RWPE2 (cell line): ENCODE measurements at regions not wholly inside any gene's neighbourhood (a gene's known extent, or its start where the extent isn't known, plus 50 kb on each side); places are given as distances from the start of the nearest gene placed in this dataset.

Source experiments
- ATAC-seq: fragments of 200-7000 bp; cut with Tn5 transposase; 3 replicates; pipeline ENCODE4 v1.9.1; 2021; ENCODE audit warnings: low read depth
- DNase-seq: peaks from one replicate; pipeline ENCODE4 v3.0.0-alpha.2; 2020; ENCODE audit warnings: low spot score
- H3K27ac ChIP-seq: fragments of 450-650 bp; 2 replicates; pipeline ENCODE4 v1.5.1; 2017; ENCODE audit warnings: mild to moderate bottlenecking; ENCODE audit not compliant: poor library complexity, severe bottlenecking
- H3K27me3 ChIP-seq: fragments of 250-450 bp; sonication (Bioruptor Pico); 2 replicates; pipeline ENCODE4 v1.5.1; 2021; ENCODE audit warnings: mild to moderate bottlenecking, moderate library complexity; ENCODE audit not compliant: insufficient read depth, poor library complexity, severe bottlenecking
- H3K36me3 ChIP-seq: fragments of 250-450 bp; sonication (Bioruptor Pico); 2 replicates; pipeline ENCODE4 v1.5.1; 2020; ENCODE audit warnings: low read depth, mild to moderate bottlenecking, moderate library complexity
- H3K4me1 ChIP-seq: fragments of 250-450 bp; sonication (Bioruptor Pico); 2 replicates; pipeline ENCODE4 v1.5.1; 2021; ENCODE audit warnings: mild to moderate bottlenecking, moderate library complexity; ENCODE audit not compliant: insufficient read depth, poor library complexity, severe bottlenecking
- H3K4me3 ChIP-seq: fragments of 250-450 bp; sonication (Bioruptor Pico); 2 replicates; pipeline ENCODE4 v1.5.1; 2021; ENCODE audit warnings: mild to moderate bottlenecking, moderate library complexity; ENCODE audit not compliant: severe bottlenecking
- H3K9me3 ChIP-seq: fragments of 250-450 bp; sonication (Bioruptor Pico); 2 replicates; pipeline ENCODE4 v1.5.1; 2021; ENCODE audit warnings: mild to moderate bottlenecking, moderate library complexity; ENCODE audit not compliant: severe bottlenecking
- CTCF ChIP-seq: fragments of 450-650 bp; IDR thresholded peaks from one replicate; pipeline ENCODE4 v1.5.1; 2017; ENCODE audit warnings: mild to moderate bottlenecking, moderate library complexity; ENCODE audit not compliant: poor library complexity, severe bottlenecking

DNA sequence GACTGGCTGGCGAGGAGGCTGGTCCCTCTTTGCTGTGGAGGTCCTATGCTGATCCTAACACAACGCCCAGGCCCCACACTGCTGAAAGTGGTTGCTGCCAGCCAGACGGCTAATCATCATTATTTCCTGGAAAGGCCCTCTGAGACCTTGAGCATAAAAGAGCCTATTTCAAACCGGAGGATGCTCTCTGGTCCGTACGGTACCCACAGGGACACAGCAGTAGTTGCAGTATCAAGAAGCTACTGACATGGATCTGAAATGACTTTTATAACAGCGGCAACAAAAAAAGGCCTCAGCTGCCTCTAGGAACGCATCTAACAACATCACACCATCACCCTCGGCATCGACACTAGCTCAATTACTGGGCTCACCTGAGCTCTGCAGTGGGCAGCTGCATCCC is 59.1 kb upstream of the FOXB1 start:
- Histone ChIP-seq H3K9me3 (no peaks in the 10 kb centered on the region), H3K27ac (no peak overlapping the region), H3K27me3 (no peaks in the 10 kb centered on the region), H3K36me3 (no peaks in the 10 kb centered on the region), H3K4me3 (no peak overlapping the region), H3K4me1 (no peaks in the 10 kb centered on the region)
- TF ChIP-seq CTCF, result no peak
- ATAC-seq (no peak), DNase-seq (no peak)

GRCh38 chr15:59941612-59942011 is 62.5 kb upstream of the FOXB1 start:
- no peaks in the 10 kb centered on the region for H3K4me1 ChIP-seq
- no peaks in the 10 kb centered on the region for H3K27me3 ChIP-seq
- no peaks in the 10 kb centered on the region for H3K36me3 ChIP-seq
- DNase-seq (no peak), ATAC-seq (peak; percentile 58; the same call in 1 of the 3 replicates)
- no peak for TF ChIP-seq CTCF
- H3K4me3 ChIP-seq, result no peak overlapping the region
- H3K9me3 ChIP-seq, result no peaks in the 10 kb centered on the region
- no peak overlapping the region for H3K27ac ChIP-seq

DNA sequence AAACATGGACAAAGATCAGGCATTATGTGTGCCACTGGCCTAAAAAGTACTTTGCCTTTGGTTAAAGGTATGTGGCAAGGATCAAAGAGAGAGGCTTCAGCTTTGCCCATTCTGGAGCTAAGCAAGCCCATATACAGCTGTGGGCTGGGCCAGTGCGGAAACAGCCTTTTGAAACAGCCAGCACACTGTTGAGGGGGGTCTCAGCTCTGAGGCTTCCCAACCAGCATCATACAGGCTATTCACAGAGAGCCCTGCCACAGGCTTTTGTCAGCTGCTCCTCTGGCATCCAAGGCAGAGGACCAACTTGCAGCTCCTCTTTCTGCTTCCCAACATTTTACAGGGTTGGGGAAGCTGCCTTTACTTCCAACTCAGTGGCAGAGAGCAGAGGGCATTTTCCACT is 63.2 kb upstream of the FOXB1 start:
- H3K4me3 ChIP-seq, result no peak overlapping the region
- TF ChIP-seq CTCF, result no peak
- no peaks in the 10 kb centered on the region for H3K4me1 ChIP-seq
- H3K36me3 ChIP-seq, result no peaks in the 10 kb centered on the region
- H3K27ac ChIP-seq, result no peak overlapping the region
- ATAC-seq (no peak), DNase-seq (no peak)
- no peaks in the 10 kb centered on the region for H3K9me3 ChIP-seq
- no peaks in the 10 kb centered on the region for H3K27me3 ChIP-seq

DNA sequence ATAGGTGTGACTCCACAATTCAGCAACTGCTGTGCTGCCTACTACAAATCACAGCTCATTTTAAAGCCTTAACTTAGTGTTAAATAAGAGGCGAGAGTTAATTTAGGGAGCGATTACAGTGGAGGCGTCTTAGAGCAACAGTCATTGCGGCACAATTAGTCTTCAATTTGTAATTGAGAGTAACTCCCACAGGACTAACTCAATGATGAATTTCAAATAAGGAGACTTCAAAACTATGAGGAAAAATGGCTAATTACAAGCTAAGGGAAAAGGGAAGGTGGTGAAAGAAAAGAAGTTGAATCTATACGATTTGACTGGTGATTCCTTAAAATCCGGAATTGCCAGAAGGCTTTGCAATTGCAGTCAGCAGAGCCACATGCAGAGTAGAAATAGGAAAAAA is 63.7 kb upstream of the FOXB1 start:
- no peak for TF ChIP-seq CTCF
- no peak overlapping the region for H3K4me3 ChIP-seq
- no peaks in the 10 kb centered on the region for H3K4me1 ChIP-seq
- H3K36me3 ChIP-seq, result no peaks in the 10 kb centered on the region
- no peak overlapping the region for H3K27ac ChIP-seq
- H3K9me3 ChIP-seq, result no peaks in the 10 kb centered on the region
- H3K27me3 ChIP-seq, result no peaks in the 10 kb centered on the region
- DNase-seq (no peak), ATAC-seq (no peak)

GRCh38 chr15:59936741-59937140 is 67.4 kb upstream of the FOXB1 start:
- Histone ChIP-seq H3K27ac (no peak overlapping the region), H3K9me3 (no peaks in the 10 kb centered on the region), H3K27me3 (no peaks in the 10 kb centered on the region), H3K4me1 (peaks cover 8% of the 10 kb centered on the region), H3K36me3 (no peaks in the 10 kb centered on the region), H3K4me3 (no peak overlapping the region)
- no peak for TF ChIP-seq CTCF
- ATAC-seq, result no peak
- DNase-seq, result no peak
